Suppressor macrophage (primary cell): ENCODE measurements at regions not wholly inside any gene's neighbourhood (a gene's known extent, or its start where the extent isn't known, plus 50 kb on each side); places are given as distances from the start of the nearest gene placed in this dataset.
"Not testable (repeated sequence)": the region's sequence is repeated elsewhere in the genome, so short reads cannot be mapped to it uniquely, and the experiment has no call there.

Source experiments
- DNase-seq, 4 experiments: peaks; one replicate each; pipeline ENCODE4 v3.0.0-alpha.2; 2020 to 2022

DNA sequence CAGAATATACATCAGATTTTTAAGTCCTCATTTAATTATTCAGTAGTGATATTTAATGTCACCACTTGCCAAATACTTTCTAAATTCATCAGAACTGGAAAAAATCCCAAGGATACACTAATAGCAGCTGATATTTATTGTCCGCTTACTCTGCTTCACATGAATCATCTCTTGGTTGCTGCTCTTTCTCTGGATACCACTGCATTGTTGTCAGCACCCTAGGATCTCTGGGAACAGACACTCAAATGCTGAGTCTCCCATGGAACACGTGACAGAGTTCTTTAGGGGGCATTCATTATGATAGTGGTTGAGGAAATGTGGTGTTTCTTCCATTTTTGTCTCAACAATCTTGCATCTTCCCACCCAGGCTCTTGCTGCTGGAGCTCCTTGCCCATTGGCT is 318.0 kb downstream of the RFPL4B start:
- DNase-seq: no peak

DNA sequence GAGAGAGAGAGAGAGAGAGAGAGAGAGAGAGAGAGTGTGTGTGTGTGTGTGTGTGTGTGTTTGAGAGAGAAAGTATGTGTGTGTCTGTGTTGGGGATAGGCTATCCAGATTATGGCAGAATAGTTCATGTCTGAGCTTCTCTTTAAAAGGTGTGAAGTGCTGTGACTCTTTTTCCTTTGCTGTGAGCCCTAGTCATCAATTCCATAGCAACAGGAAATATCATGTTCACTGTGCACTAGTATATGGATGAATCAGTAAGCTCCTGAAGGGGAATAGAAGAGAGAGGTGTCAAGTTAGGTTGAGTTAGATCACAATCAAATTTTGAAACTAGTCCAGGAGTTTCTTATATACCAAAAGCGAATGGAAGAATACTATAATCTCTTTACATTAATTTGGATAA is 318.7 kb downstream of the RFPL4B start:
- no peak for DNase-seq

DNA sequence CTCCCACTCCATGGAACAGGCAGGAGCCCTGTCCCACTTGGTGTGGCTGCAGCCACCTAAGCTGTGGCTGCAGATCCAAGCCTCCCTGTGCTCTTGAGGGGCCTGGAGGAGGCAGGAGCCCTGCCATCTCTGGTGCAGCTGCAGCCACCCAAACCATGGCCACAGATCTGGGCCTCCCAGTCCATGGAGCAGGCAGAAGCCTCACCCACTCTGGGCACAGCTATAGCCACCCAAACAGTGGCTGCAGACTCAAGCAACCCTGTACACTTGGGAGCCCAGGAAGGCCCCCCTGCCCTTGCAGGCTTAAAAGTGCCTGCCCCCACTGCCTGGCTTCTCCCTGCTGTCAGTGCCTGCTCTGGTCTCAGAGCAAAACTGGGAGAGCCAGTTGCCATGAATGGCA is 320.3 kb downstream of the RFPL4B start:
- DNase-seq: no peak

DNA sequence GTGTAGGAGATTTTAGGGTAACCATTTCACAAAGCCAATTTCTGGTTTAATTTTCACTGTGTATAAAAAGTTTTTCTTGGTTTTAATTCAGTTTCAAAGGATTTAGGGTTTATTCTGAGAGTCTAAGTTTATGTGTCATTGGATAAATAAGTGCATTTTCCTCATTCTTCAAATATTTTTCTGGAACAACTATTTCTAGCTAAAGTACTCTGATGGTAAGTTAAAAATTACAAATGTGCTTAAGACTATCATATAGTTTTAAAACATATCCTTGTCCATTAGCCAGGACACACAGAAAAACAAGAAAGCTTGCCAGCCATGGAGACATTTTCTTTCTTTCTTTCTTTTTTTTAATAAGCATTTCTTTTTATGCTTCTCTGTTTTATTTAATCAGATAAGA is 333.0 kb downstream of the RFPL4B start:
- no peak for DNase-seq

DNA sequence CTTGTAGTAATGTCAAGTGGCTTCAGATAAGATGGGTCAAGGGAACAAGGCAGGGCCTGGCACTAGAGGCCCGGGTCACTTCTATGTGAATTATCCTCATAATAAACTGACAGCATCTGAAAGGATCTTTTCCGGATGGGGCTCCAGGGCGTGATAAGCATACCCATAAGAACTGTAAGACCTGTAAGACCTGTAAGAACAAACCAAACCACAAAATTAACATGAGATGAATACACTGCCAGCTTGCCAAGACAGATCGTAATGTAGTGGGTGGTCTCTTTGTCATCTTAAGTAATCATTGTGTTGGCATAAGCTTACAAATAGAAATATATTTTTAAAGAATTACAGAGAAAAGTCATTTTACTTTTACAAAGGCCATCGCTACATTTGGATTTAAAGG is 334.9 kb downstream of the RFPL4B start:
- no peak for DNase-seq

DNA sequence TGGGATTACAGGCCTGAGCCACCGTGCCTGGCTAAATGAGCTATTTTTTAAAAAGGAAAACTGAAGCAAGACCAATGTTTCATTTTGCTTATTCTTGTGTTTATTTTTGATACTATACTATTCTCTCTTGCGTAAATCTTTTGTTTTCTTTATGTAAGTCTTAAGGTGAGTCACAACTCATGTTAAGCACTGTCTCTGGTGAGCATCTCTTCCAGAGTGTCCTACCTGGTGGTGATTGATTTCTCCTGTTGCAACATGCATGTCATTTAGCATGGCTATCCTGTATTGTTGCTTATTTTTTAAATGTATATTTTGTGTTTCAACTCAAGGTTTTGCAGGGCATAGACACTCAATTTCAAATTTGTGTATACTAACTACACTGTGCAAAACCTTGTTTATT is 336.0 kb downstream of the RFPL4B start:
- DNase-seq: no peak

DNA sequence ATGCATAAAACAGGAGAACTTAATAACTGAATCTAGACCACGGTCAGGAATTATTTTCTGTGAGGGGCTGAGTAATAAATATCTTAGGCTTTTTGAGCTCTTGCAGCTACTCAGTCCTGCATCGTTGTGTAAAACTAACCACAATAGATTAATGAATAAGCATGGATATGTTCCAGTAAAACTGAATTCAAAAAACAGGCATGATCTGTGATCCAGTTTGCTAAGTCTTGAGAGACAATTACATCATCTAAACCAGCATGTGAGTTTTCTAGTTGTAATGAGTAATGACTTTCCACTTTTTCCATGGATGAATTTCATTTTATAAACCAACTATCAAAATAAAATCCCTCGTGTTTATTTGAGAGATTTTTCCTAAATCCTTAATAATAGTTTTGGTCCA is 336.8 kb downstream of the RFPL4B start:
- no peak for DNase-seq

DNA sequence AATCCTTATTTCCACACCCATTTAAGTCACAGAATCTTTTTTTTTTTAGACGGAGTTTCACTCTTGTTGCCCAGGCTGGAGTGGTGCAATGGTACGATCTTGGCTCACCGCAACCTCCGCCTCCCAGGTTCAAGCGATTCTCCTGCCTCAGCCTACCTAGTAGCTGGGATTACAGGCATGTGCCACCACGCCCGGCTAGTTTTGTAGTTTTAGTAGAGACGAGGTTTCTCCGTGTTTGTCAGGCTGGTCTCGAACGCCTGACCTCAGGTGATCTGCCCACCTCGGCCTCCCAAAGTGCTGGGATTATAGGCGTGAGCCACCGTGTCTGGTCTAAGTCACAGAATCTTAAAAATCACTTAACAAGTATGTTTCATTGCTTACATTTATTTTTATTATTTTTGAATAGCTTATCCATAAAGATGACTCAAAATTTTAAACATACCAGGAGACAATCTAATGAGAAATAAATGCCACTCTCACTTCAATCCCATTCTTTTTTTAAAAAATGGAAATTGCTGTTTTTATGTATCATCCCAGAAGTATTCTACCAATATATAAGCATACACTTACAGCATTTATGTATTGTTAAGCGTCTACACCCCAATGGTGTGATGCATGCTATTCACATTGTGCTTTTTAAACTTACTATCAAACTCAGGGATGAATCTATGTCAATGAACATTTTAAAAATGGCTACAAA is 338.5 kb downstream of the RFPL4B start:
- DNase-seq: not testable (repeated sequence)

DNA sequence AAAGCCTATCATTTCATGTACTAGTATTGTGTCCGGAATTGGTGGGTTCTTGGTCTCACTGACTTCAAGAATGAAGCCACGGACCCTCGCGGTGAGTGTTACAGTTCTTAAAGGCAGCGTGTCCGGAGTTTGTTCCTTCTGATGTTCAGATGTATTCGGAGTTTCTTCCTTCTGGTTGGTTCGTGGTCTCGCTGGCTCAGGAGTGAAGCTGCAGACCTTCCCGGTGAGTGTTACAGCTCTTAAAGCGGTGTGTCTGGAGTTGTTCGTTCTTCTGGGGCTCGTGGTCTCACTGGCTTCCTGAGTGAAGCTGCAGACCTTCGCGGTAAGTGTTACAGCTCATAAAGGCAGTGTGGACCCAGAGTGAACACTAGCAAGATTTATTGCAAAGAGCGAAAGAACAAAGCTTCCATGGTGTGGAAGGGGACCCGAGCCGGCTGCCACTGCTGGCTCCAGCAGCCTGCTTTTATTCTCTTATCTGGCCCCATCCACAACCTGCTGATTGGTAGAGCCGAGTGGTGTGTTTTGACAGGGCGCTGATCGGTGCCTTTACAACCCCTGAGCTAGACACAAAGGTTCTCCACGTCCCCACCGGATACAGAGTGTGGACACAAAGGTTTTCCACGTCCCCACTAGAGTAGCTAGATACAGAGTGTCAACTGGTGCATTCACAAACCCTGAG is 341.5 kb downstream of the RFPL4B start:
- not testable (repeated sequence) for DNase-seq

DNA sequence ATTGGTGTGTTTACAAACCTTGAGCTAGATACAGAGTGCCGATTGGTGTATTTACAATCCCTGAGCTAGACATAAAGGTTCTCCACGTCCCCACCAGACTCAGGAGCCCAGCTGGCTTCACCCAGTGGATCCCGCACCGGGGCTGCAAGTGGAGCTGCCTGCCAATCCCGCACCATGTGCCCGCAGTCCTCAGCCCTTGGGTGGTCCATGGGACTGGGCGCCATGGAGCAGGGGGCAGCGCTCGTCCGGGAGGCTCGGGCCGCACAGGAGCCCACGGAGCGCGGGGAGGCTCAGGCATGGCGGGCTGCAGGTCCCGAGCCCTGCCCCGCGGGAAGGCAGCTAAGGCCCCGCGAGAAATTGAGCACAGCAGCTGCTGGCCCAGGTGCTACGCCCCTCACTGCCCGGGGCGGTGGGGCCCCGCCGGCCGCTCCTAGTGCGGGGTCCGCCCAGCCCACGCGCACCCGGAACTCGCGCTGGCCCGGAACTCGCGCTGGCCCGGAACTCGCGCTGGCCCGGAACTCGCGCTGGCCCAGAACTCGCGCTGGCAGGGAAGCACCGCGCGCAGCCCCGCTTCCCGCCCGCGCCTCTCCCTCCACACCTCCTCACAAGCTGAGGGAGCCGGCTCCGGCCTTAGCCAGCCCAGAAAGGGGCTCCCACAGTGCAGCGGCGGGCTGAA is 342.2 kb downstream of the RFPL4B start:
- not testable (repeated sequence) for DNase-seq

DNA sequence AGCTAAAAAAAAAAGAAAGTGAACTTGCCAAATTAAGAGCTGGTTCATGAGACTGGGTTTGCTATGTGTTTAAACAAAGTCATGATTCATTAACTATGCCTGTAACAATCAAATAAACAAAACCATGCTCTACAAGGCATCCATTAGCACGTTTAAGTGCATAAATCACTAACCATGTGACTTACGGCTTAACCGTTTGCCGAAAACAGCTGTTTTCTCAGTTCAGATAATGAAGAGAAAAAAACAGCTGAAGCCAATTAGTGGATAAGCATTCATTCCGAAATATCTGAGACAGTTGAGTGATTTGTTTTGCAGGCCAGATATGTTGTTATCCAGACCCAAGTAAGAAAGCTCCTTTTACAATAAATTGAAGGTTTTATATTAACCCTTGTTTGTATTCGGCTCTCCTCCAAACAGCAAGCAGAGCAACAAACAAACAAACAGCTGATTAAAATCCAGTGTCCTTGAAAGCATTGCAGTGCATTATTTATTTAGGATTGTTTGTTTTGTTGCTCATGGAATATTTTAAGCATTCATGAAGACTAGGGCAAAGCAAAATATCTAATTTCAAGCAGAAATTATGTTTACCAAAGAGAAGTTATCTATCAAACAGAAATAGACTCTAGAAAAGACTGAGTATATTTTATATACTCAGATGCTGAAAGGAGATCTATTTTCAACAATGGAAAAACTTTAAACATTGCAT is 343.5 kb downstream of the RFPL4B start:
- DNase-seq: no peak

DNA sequence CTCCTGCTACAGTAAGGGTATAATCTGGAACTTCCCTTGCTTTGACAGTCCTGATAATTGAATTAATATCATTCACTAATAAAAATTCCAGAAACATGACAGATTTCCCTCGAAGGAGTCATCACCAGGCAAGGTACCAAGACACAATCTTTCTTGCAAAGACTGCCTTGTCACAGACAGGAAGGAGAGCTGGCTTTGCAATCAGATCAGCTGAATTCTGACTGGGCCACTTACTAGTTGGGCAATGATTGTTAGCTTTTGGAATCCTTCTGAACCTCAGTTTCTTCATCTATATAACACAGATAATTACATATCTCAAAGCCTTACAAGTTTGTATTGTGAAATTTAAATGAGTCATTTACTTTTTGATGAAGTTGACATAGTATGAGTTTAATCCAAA is 344.2 kb downstream of the RFPL4B start:
- DNase-seq: no peak

DNA sequence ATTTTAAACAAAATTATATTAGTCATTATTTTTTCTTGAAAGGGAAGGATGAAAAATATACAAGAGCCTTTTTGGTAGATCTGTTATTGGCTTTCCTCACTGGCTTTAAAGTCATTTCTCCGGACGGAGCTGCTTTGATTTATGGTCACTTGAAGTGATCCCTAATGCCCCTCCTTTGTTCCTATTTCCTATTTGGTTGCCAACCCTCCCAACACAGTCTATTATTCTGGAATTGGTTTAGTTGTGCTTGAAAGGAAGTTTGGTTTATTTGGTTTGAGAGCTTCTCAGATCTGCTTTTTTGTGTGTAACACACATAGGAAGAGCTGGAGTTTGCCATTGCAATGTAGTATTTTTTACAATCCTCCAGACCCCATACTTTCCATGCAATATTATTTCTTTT is 347.9 kb downstream of the RFPL4B start:
- DNase-seq: no peak

DNA sequence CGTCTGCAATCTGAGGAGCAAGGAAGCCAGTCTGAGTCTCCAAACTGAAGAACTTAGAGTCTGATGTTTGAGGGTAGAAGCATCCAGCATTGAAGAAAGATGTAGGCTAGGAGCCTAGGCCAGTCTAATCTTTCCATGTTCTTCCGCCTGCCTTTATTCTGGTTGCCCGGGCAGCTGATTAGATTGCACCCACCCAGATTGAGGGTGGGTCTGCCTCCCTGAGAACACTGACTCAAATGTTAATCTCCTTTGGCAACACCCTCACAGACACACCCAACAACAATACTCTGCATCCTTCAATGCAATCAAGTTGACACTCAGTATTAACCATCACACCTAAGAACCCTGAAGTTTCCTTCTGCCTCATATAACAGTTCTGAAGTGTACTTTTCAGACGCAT is 350.1 kb downstream of the RFPL4B start:
- no peak for DNase-seq

DNA sequence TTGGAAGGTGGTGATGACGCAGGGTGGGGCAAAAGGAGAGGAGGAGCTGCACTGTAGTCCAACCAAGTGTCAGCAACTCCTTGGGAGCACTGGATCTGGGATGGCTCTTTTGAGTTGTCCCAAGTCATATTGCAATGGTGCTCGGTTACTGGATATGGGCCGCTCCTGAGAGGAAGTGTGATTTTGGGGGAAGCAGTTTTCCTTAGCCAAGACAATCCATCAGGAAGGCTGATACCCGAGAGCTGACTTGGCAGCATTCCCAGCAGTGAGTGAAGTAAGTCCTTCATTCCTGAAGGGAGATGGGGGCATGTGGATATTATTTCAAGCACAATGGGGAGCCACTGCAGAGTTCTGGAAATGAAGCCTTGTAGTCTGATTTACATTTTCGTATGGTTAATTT is 354.1 kb downstream of the RFPL4B start:
- no peak for DNase-seq

DNA sequence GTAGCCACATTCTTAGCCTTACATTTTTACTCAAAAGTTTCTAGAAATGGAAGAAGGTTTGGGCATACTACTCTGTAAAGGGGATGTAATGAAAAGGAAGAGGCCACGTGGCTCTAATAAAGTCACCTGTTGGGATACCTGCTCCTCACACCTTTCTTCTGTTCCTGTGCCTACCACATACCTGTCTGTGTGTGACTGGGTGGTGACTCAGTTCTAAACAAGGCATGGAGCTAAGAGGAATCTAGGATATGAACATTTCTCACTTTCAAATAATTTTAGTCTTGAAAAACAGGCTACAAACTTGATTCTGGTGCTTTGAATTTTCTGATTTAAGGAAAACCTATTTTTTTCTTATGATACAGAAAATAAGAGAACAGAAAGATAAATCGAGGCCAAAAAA is 363.6 kb downstream of the RFPL4B start:
- DNase-seq: no peak

DNA sequence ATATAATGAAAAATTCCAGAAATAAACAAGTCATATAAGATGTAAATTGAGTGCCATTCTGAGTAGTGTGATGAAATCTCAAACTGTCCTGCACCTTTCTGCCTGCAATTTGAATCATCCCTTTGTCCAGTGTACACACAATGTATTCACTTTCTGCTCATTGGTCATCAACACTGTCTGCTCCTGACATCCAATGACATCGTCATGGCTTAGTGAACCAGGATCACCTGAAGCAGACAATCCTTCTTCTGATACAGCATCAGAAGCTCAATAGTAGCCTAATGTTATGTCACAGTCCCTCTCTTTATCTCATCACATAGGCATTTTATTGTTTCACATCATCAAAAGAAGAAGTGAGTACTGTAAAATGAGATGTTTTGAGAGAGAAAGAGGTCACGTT is 366.3 kb downstream of the RFPL4B start:
- DNase-seq: no peak

DNA sequence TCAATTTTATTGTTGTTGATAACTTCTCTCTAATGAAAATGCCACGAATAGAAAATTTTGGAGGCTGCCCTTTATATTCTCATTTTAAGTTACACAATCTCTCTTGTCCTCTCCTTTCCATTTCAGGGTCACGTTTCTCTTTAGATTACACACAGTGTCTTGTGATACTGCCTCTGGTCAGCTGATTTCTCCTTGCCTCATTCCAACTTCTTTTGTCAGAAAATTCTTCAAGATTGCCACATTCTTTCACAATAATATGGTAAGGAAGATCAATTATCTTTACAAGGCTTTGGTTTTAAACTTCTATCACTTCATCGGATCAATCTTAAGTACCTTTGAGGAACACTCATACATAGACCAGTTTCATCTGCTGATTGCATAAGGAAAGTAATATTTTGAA is 370.3 kb downstream of the RFPL4B start:
- DNase-seq: peak in 2 of 4 experiments; percentile 10 to 12

DNA sequence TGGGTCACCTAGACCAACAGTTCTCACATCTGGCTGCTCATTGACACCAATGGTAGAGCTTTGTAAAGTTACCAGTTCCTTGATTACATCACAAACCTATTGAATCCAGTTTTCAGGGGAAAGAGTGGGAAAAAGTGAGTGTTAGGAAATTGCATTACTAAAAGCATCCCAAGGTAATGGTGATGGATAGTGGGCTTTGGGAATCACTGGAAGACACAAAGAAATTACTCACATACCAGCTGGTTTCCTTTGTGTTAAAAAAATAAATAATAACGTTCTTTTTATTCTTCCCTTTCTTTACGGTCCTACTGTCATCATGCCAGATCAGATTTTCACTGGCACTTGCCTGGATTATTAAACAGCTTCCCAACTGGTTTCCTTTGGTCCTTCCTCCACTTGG is 370.7 kb downstream of the RFPL4B start:
- no peak for DNase-seq

DNA sequence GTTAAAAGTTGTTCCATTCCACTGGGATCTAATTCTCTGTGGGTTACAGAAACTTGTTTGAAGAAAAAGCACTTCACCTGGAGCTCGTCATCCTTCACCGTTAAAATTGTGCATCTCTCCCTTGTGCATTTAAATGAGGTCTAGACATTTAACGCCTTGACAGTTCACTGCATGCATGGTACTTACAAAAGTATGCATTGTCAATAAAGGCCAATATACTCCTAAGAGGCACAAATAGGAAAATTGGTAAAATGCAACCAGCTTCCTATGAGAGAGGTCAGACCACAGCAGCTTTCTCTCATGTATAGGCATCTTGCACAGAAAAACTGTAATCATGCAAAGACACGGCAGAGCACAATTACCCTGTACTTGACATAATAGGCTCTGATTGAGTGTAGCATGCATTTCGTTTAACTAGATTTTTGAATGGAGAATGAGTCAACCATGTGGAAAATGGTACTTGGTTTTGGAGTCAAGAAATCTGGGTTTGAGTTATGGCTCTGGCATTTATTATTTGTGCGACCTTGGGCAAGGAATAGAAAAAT is 378.5 kb downstream of the RFPL4B start:
- no peak for DNase-seq

DNA sequence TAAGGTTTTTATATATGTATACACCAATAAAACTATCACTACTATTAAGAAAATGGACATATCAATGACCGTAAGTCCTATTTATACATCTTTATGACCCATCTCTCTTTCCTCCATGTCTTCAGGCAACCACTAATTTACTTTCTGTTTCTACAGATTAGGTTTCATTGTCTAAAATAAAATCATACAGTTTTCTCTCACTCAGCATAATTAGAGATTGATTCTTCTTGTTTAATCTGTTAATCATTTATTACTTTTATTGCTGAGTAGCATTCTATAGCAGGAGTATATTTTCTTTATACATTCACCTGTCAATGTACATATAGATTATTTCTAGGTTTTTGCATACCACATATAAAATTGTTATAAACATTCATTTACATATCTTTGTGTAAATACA is 388.0 kb downstream of the RFPL4B start:
- no peak for DNase-seq

DNA sequence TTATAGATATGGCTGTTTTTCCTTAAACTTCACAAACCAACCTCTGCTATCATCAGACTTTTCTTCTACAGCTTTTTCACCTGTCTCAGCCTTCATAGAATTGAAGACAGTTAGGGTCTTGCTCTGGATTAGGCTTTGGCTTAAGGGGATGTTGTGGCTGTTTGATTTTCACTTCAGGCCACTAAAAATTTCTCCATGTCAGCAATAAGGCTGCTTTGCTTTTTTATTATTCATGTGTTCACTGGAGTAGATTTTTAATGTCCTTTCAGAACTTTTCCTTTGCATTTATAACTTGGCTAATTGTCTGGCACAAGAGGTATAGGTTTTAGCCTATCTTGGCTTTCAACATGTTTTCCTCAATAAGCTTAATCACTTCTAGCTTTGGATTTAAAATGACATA is 392.6 kb downstream of the RFPL4B start:
- no peak for DNase-seq

DNA sequence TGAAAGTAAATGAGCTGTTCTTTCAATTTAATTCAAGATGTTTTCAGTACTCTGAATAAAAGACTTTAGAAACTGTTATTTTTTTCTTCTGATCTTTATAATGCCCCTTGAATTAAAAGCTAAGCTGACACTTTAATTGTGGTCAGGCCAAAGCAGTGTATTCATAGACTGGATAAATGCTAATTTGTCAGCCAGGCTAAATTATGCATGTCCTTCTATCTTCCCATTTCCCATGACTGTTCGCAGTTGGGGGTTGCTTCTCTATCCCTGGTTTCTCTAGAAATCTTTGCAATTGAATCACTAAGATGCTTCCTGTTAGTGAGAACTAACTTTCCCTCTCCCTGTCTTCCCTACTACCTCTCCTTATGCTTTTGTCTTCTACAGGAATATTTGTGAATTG is 396.2 kb downstream of the RFPL4B start:
- DNase-seq: no peak
